ENCODE measurements at regions not wholly inside any gene's neighbourhood (a gene's known extent, or its start where the extent isn't known, plus 50 kb on each side); places are given as distances from the start of the nearest gene placed in this dataset.
A peak's percentile ranks its signal among the peaks of the same experiment; 100 is the strongest.
"Not testable (repeated sequence)": the region's sequence is repeated elsewhere in the genome, so short reads cannot be mapped to it uniquely, and the experiment has no call there.

GRCh38 chr14:101689039-101689501 lies 72.4 kb upstream of the PPP2R5C start:
- no peak for DNase-seq
- in situ Hi-C loops (cut with MboI; ENCODE audit: low pct_unique_long_range_greater_than_20kb, low sequenced_read_pairs) = no loop called here

GRCh38 chr14:101689966-101690365 lies 71.5 kb upstream of the PPP2R5C start:
- in situ Hi-C loops (cut with MboI; ENCODE audit: low pct_unique_long_range_greater_than_20kb, low sequenced_read_pairs); DNase-seq: not testable (repeated sequence)

- in situ Hi-C loops (cut with MboI; ENCODE audit: low pct_unique_long_range_greater_than_20kb, low sequenced_read_pairs) = no loop called here
- DNase-seq = no peak
Observed at GRCh38 chr14:101695659-101696058, 65.8 kb upstream of the PPP2R5C start.

- in situ Hi-C loops (cut with MboI; ENCODE audit: low pct_unique_long_range_greater_than_20kb, low sequenced_read_pairs) = no loop called here
Observed at GRCh38 chr14:101704140-101704539, 57.4 kb upstream of the PPP2R5C start.

GRCh38 chr14:101705733-101706508 lies 55.6 kb upstream of the PPP2R5C start:
- DNase-seq = no peak
- in situ Hi-C loops (cut with MboI; ENCODE audit: low pct_unique_long_range_greater_than_20kb, low sequenced_read_pairs) = no loop called here

More at GRCh38 chr14:101704140-101704539, 57.4 kb upstream of the PPP2R5C start:
- DNase-seq = no peak

- DNase-seq = no peak
- in situ Hi-C loops (cut with MboI; ENCODE audit: low pct_unique_long_range_greater_than_20kb, low sequenced_read_pairs) = no loop called here
Observed at GRCh38 chr14:101706509-101707067, 54.9 kb upstream of the PPP2R5C start.

GRCh38 chr14:101707068-101707842 lies 54.3 kb upstream of the PPP2R5C start:
- in situ Hi-C loops (cut with MboI; ENCODE audit: low pct_unique_long_range_greater_than_20kb, low sequenced_read_pairs) = no loop called here
- peak; percentile 88 for DNase-seq

GRCh38 chr14:101707863-101708620 lies 53.5 kb upstream of the PPP2R5C start:
- DNase-seq = no peak
- in situ Hi-C loops (cut with MboI; ENCODE audit: low pct_unique_long_range_greater_than_20kb, low sequenced_read_pairs) = no loop called here

- no peak for DNase-seq
Observed at GRCh38 chr14:101708853-101709532, 52.5 kb upstream of the PPP2R5C start.

GRCh38 chr14:101709533-101709881 lies 52.0 kb upstream of the PPP2R5C start:
- DNase-seq = no peak

More at GRCh38 chr14:101708853-101709532, 52.5 kb upstream of the PPP2R5C start:
- in situ Hi-C loops (cut with MboI; ENCODE audit: low pct_unique_long_range_greater_than_20kb, low sequenced_read_pairs) = no loop called here

GRCh38 chr14:101709962-101710931 lies 51.3 kb upstream of the PPP2R5C start:
- no peak for DNase-seq
- in situ Hi-C loops (cut with MboI; ENCODE audit: low pct_unique_long_range_greater_than_20kb, low sequenced_read_pairs) = no loop called here

More at GRCh38 chr14:101709533-101709881, 52.0 kb upstream of the PPP2R5C start:
- in situ Hi-C loops (cut with MboI; ENCODE audit: low pct_unique_long_range_greater_than_20kb, low sequenced_read_pairs) = no loop called here

GRCh38 chr14:101711041-101711856 lies 50.3 kb upstream of the PPP2R5C start:
- DNase-seq = no peak
- in situ Hi-C loops (cut with MboI; ENCODE audit: low pct_unique_long_range_greater_than_20kb, low sequenced_read_pairs) = no loop called here

Data from KBM-7 (cell line).